Psoas muscle (tissue), 7 donors: ENCODE measurements at regions not wholly inside any gene's neighbourhood (a gene's known extent, or its start where the extent isn't known, plus 50 kb on each side); places are given as distances from the start of the nearest gene placed in this dataset.

Experiments
- ATAC-seq, 4 donors: fragments of 200-7000 bp; cut with Tn5 transposase; one replicate each; pipeline ENCODE4 v1.9.1; 2020; ENCODE audit warnings: moderate library complexity in 3 of 4, mild to moderate bottlenecking in 2 of 4
- DNase-seq, 2 donors: peaks; one replicate each; pipeline ENCODE4 v3.0.0-alpha.2; 2020
- H3K27ac ChIP-seq: fragments of 200-600 bp; one replicate; pipeline ENCODE4 v1.8.0; 2022
- H3K27me3 ChIP-seq, 3 donors: fragments of 200-600 bp in 1 of 3; one replicate each; pipeline versions ENCODE4 v1.6.1 to v1.8.0; 2013 to 2022; ENCODE audit warnings: low read length in 2 of 3, mild to moderate bottlenecking in 2 of 3, moderate library complexity in 1 of 3; ENCODE audit not compliant: insufficient read depth in 3 of 3
- H3K36me3 ChIP-seq, 2 donors: fragments of 200-600 bp in 1 of 2; one replicate each; pipeline versions ENCODE4 v1.6.1 to v1.8.0; 2013 to 2022; ENCODE audit warnings: low read depth in 1 of 2, mild to moderate bottlenecking in 1 of 2, moderate library complexity in 1 of 2; ENCODE audit not compliant: insufficient read depth in 1 of 2
- H3K4me1 ChIP-seq: fragments of 200-600 bp; one replicate; pipeline ENCODE4 v1.8.0; 2022
- H3K4me3 ChIP-seq: fragments of 200-600 bp; one replicate; pipeline ENCODE4 v1.8.0; 2022; ENCODE audit warnings: mild to moderate bottlenecking
- H3K9me3 ChIP-seq: fragments of 200-600 bp; one replicate; pipeline ENCODE4 v1.8.0; 2022
- WGBS, 3 donors: extraction: QIAGEN DNeasy Blood & Tissue Kit; methylation state at CpG; one replicate each; pipeline versions ENCODE4 v1.1.6 to v1.1.7; 2013; 5-methylcytosine and 5-hydroxymethylcytosine counted together
- intact Hi-C, 2 donors: fragments of 100-400 bp; cut with DNase I; formaldehyde crosslinking; loops; one replicate each; pipeline versions ENCODE4 v1.11.0 to v1.14.2; 2022
- TF ChIP-seq, protein P1 (sequence below): fragments of 200-600 bp; IDR thresholded peaks from one replicate; pipeline ENCODE4 v1.8.0; 2022; ENCODE audit warnings: antibody characterized with exemption
- donor health status: healthy with polysubstance abuse.
- donor health status: DM: no; HTN: no; CAD: no; lungs with moderate emphysema.
- donor health status: Bipolar disorder and iron deficiency.
- donor health status: healthy.
- donor health status: DM: yes; HTN: yes; CAD: no.
- donor health status: DM: no; HTN: no; CAD: no.
- donor health status: DM: yes; HTN: yes; CAD: no.

DNA sequence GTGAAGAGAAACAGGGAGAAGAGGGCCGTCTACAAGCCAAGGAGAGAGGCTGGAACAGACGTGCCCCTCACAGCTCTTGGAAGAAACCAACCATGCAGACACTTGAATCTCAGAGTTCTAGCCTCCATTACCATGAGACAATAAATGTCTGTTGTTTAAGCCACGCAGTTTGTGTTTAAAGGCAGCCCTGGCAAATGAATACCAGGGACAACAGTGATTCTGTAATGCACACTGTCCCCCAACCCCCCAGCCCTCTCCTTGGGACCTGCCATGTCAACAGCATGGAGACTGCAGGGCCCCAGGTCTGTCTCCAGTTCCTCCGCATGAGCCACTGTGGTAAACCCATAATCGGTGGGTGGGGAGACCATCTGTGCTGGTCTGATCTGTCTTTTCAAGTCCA, 348.0 kb upstream of the KLF3 start:
- Histone ChIP-seq H3K36me3 (no peaks in the 10 kb centered on the region), H3K27me3 (no peaks in the 10 kb centered on the region), H3K27ac (no peak overlapping the region), H3K4me3 (no peak overlapping the region), H3K9me3 (no peaks in the 10 kb centered on the region), H3K4me1 (peaks cover 23% of the 10 kb centered on the region)
- intact Hi-C loops, result loop anchor here (5.0 kb wide), 3 partner anchors 124 to 416 kb away; no protein-coding TSS in a partner anchor
- 91 to 93% (median 92%) methylated on average over 5 of the region's 5 CpGs for WGBS, 3 donors
- DNase-seq (no peak), ATAC-seq (no peak)
- TF ChIP-seq, protein P1, sequence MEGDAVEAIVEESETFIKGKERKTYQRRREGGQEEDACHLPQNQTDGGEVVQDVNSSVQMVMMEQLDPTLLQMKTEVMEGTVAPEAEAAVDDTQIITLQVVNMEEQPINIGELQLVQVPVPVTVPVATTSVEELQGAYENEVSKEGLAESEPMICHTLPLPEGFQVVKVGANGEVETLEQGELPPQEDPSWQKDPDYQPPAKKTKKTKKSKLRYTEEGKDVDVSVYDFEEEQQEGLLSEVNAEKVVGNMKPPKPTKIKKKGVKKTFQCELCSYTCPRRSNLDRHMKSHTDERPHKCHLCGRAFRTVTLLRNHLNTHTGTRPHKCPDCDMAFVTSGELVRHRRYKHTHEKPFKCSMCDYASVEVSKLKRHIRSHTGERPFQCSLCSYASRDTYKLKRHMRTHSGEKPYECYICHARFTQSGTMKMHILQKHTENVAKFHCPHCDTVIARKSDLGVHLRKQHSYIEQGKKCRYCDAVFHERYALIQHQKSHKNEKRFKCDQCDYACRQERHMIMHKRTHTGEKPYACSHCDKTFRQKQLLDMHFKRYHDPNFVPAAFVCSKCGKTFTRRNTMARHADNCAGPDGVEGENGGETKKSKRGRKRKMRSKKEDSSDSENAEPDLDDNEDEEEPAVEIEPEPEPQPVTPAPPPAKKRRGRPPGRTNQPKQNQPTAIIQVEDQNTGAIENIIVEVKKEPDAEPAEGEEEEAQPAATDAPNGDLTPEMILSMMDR, result no peak

GRCh38 chr4:38317041-38317674, 346.8 kb upstream of the KLF3 start:
- Histone ChIP-seq H3K36me3 (no peaks in the 10 kb centered on the region), H3K4me1 (peaks cover 23% of the 10 kb centered on the region), H3K27ac (no peak overlapping the region), H3K9me3 (no peaks in the 10 kb centered on the region), H3K4me3 (no peak overlapping the region), H3K27me3 (no peaks in the 10 kb centered on the region)
- DNase-seq (no peak), ATAC-seq (no peak)
- intact Hi-C loops, result loop anchor here (5.0 kb wide), 3 partner anchors 125 to 415 kb away; no protein-coding TSS in a partner anchor
- WGBS, 3 donors, result 96 to 97% (median 97%) methylated on average over 3 of the region's 3 CpGs
- TF ChIP-seq, protein P1, result no peak

GRCh38 chr4:38318737-38319455, 345.1 kb upstream of the KLF3 start:
- no peaks in the 10 kb centered on the region for H3K9me3 ChIP-seq
- intact Hi-C loops, result loop anchor here (2.0 to 5.0 kb wide), 5 partner anchors 127 to 413 kb away; no protein-coding TSS in a partner anchor
- DNase-seq (peak; percentile 88 to 94), ATAC-seq (peak; percentile 95 to 98 (median 96))
- H3K36me3 ChIP-seq, result no peaks in the 10 kb centered on the region
- peak overlapping the region; percentile 72 for H3K27ac ChIP-seq
- TF ChIP-seq, protein P1, result no peak
- H3K4me3 ChIP-seq, result peak overlapping the region; percentile 47
- WGBS, 3 donors, result 1 to 2% (median 1%) methylated on average over 22 of the region's 22 CpGs
- H3K4me1 ChIP-seq, result peaks cover 21% of the 10 kb centered on the region
- H3K27me3 ChIP-seq, result no peaks in the 10 kb centered on the region

GRCh38 chr4:38319456-38320342, 344.3 kb upstream of the KLF3 start:
- TF ChIP-seq, protein P1, result peak; percentile 99
- Histone ChIP-seq H3K4me1 (peaks cover 19% of the 10 kb centered on the region), H3K36me3 (no peaks in the 10 kb centered on the region), H3K9me3 (no peaks in the 10 kb centered on the region), H3K27me3 (no peaks in the 10 kb centered on the region), H3K4me3 (peak overlapping the region; percentile 47), H3K27ac (peak overlapping the region; percentile 72)
- intact Hi-C loops, result loop anchor here (2.0 to 10.0 kb wide), 8 partner anchors 127 to 413 kb away; no protein-coding TSS in a partner anchor
- peak; percentile 93 to 96 for DNase-seq
- ATAC-seq, result peak; percentile 89 to 92 (median 90)
- 14 to 19% (median 17%) methylated on average over 17 of the region's 17 CpGs for WGBS, 3 donors
